ENCODE measurements at regions not wholly inside any gene's neighbourhood (a gene's known extent, or its start where the extent isn't known, plus 50 kb on each side); places are given as distances from the start of the nearest gene placed in this dataset.

DNA sequence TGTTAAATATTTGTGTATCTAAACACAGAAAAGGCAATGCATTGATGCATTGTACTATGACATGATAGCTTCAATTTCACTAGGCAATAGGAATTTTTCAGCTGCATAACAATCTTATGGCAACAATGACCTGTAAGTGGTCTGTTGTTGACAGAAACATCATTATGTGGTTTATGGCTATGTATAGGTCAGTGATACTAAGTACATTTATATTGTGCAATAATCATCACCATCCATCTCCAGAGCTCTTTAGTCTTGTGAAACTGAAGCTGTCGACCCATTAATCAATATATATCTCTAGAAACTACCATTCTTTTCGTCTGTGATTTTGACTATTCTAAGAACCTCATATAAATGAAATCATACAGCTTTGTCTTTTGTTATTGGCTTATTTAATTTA, 200.1 kb upstream of the ZNF717 start:
- Histone ChIP-seq H3K9me3 (no peaks in the 10 kb centered on the region), H3K27ac (no peak overlapping the region), H3K4me3 (no peak overlapping the region), H3K36me3 (no peaks in the 10 kb centered on the region), H3K4me1 (no peaks in the 10 kb centered on the region), H3K27me3 (no peaks in the 10 kb centered on the region)
- intact Hi-C loops (cut with DNase I): no loop called here
- TF ChIP-seq, protein P1, sequence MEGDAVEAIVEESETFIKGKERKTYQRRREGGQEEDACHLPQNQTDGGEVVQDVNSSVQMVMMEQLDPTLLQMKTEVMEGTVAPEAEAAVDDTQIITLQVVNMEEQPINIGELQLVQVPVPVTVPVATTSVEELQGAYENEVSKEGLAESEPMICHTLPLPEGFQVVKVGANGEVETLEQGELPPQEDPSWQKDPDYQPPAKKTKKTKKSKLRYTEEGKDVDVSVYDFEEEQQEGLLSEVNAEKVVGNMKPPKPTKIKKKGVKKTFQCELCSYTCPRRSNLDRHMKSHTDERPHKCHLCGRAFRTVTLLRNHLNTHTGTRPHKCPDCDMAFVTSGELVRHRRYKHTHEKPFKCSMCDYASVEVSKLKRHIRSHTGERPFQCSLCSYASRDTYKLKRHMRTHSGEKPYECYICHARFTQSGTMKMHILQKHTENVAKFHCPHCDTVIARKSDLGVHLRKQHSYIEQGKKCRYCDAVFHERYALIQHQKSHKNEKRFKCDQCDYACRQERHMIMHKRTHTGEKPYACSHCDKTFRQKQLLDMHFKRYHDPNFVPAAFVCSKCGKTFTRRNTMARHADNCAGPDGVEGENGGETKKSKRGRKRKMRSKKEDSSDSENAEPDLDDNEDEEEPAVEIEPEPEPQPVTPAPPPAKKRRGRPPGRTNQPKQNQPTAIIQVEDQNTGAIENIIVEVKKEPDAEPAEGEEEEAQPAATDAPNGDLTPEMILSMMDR (IDR thresholded peaks at IDR 0.05): no peak
- no peak for DNase-seq (ENCODE audit: low spot score in 2 of 2)

DNA sequence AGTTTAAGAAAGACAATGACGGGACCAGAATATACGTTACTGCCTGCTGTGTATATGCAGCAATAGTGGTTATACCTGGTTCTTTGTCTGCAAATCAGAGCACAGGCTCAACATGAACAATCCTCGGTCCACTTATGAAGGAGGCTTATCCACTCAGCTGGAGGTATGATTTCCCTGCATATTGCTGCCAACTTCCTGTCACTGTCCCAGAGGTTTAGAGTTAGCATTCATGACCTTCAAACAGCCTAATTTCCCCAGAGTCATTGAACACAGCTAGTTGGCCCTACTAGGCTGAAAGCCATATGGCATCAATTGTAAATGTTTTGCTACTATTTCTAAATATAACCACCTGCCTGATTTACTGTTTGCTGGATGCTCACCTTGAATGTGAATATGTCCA, 224.9 kb upstream of the ZNF717 start:
- H3K27ac ChIP-seq: no peak overlapping the region
- H3K4me3 ChIP-seq: no peak overlapping the region
- TF ChIP-seq, protein P1 (IDR thresholded peaks at IDR 0.05): no peak
- no peaks in the 10 kb centered on the region for H3K36me3 ChIP-seq
- intact Hi-C loops (cut with DNase I): no loop called here
- no peaks in the 10 kb centered on the region for H3K9me3 ChIP-seq
- no peaks in the 10 kb centered on the region for H3K27me3 ChIP-seq
- no peak for DNase-seq (ENCODE audit: low spot score in 2 of 2)
- H3K4me1 ChIP-seq: no peaks in the 10 kb centered on the region

DNA sequence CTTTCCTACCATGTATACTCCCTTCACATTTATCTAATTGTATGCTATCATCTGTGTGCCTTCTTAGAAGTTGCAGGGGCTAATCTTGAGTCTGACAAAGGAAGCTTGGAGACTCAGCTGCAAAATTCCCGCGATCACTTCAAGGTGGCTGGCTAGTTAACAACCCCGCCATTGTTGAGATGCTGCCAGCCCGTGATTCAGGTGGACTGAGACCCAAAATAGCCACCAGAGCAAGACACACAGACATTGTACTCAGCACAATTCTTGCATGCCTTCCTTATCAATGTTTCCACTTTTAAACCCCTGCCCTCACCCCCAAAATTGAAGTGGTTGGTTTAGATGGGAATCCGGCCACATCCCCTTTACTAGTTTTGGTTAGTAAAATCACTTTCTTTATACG, 225.8 kb upstream of the ZNF717 start:
- no peak for DNase-seq (ENCODE audit: low spot score in 2 of 2)
- Histone ChIP-seq H3K36me3 (no peaks in the 10 kb centered on the region), H3K4me1 (no peaks in the 10 kb centered on the region), H3K27me3 (no peaks in the 10 kb centered on the region), H3K9me3 (no peaks in the 10 kb centered on the region), H3K27ac (no peak overlapping the region), H3K4me3 (no peak overlapping the region)
- intact Hi-C loops (cut with DNase I): no loop called here
- TF ChIP-seq, protein P1 (IDR thresholded peaks at IDR 0.05): no peak

DNA sequence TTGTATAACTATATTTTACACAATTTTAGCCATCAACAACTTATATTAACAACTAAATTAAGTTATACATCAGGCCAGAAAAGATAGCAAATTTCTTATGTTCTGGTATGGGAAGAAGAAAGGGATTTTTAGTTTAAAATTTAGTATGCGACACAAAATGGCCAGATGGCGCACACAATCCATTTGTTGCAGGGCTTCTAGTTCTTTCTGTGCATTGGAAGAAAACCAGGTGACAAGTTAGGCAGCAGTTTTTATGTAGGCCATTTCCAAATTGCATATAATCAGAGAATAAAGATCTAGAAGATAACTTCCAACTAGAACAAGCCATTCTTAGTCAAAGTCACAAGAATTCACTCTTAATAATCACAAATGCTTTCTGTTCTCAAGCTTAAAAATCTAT, 230.1 kb upstream of the ZNF717 start:
- no peaks in the 10 kb centered on the region for H3K4me1 ChIP-seq
- H3K4me3 ChIP-seq: no peak overlapping the region
- TF ChIP-seq, protein P1 (IDR thresholded peaks at IDR 0.05): no peak
- no peaks in the 10 kb centered on the region for H3K36me3 ChIP-seq
- no peaks in the 10 kb centered on the region for H3K9me3 ChIP-seq
- no peak for DNase-seq (ENCODE audit: low spot score in 2 of 2)
- intact Hi-C loops (cut with DNase I): no loop called here
- no peak overlapping the region for H3K27ac ChIP-seq
- H3K27me3 ChIP-seq: no peaks in the 10 kb centered on the region

DNA sequence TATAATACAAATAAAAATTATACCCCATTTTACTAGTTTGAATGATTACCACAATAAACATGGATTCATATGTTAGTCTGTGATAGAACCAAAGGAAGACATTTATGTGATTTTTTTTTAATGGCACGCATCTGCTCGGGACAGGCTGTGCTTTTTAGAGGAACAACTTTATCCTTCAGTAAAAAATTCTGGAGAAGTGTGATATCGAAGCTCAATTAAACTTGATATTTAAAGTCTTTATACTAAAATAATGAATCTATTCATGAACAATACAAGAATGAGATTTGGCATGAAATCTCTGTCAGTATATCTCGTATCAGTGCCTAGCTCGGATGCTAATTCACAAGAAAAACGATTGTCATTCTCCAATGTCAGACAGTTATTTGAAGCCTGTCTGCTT, 230.8 kb upstream of the ZNF717 start:
- H3K27ac ChIP-seq: no peak overlapping the region
- H3K27me3 ChIP-seq: no peaks in the 10 kb centered on the region
- no peak for DNase-seq (ENCODE audit: low spot score in 2 of 2)
- H3K4me1 ChIP-seq: no peaks in the 10 kb centered on the region
- TF ChIP-seq, protein P1 (IDR thresholded peaks at IDR 0.05): no peak
- H3K9me3 ChIP-seq: no peaks in the 10 kb centered on the region
- H3K4me3 ChIP-seq: no peak overlapping the region
- intact Hi-C loops (cut with DNase I): no loop called here
- no peaks in the 10 kb centered on the region for H3K36me3 ChIP-seq

DNA sequence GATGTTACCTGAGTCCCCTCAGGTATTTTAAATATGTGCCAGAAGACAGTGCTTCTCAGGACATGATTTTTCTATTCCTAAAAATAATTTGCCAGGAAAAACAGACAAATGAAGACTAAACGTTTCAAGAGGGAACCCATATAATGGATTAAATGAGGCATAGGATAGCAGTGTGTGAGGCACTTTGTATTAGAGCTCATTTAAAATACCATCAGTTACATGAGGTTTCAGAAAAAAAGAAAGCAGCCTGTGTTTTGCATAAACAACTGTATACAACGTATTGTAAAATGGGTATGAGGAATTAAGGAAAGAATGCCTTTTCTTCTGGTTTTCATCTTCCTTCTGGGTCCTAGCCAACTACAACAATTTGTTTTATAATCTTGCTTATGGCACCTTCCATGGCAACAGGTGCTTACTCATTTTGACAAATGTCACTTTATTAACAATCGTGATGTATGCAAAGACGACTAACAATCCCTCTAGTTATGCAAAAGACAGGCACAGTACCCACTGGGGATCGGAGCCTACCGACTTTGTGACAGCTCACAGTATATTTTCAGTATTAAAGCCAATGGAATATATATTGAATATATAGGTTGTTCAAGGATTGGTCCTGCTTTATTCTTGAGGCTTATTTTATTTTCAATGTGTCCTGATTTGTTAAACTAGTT, 231.6 kb upstream of the ZNF717 start:
- intact Hi-C loops (cut with DNase I): no loop called here
- Histone ChIP-seq H3K27me3 (no peaks in the 10 kb centered on the region), H3K9me3 (no peaks in the 10 kb centered on the region), H3K4me1 (no peaks in the 10 kb centered on the region), H3K36me3 (no peaks in the 10 kb centered on the region), H3K27ac (no peak overlapping the region), H3K4me3 (no peak overlapping the region)
- TF ChIP-seq, protein P1 (IDR thresholded peaks at IDR 0.05): no peak
- DNase-seq (ENCODE audit: low spot score in 2 of 2): no peak

Data from ascending aorta (tissue), 2 donors.